Activated naive CD4-positive, alpha-beta T cell treated with anti-CD3 and anti-CD28 coated beads for 36 hours (primary cell): ENCODE measurements at regions not wholly inside any gene's neighbourhood (a gene's known extent, or its start where the extent isn't known, plus 50 kb on each side); places are given as distances from the start of the nearest gene placed in this dataset.

Source experiments
- CTCF ChIA-PET: fragments of 350-600 bp; sonication (Branson Sonifier 250); formaldehyde crosslinking; loops from one replicate; lab custom pipeline; 2021; ENCODE audit warnings: antibody characterized with exemption; lab: Charles Lee
- DNase-seq: peaks from one replicate; pipeline ENCODE4 v3.0.0-alpha.2; 2020
- H3K27ac Mint-ChIP-seq: one replicate; pipeline ENCODE4 v1.8.0; 2021; ENCODE audit warnings: mild to moderate bottlenecking, mixed read lengths
- H3K27me3 Mint-ChIP-seq: one replicate; pipeline ENCODE4 v1.8.0; 2021; ENCODE audit warnings: low read depth, mixed read lengths
- H3K36me3 Mint-ChIP-seq: one replicate; pipeline ENCODE4 v1.8.0; 2021; ENCODE audit warnings: low read depth, mixed read lengths
- H3K4me1 Mint-ChIP-seq: one replicate; pipeline ENCODE4 v1.8.0; 2021; ENCODE audit warnings: low read depth, mixed read lengths
- H3K4me3 Mint-ChIP-seq: one replicate; pipeline ENCODE4 v1.8.0; 2021; ENCODE audit warnings: mild to moderate bottlenecking, moderate library complexity, mixed read lengths
- H3K9me3 Mint-ChIP-seq: one replicate; pipeline ENCODE4 v1.8.0; 2021; ENCODE audit warnings: mixed read lengths
- intact Hi-C: fragments of 100-400 bp; cut with micrococcal nuclease; formaldehyde crosslinking; loops from one replicate; pipeline ENCODE4 v1.15.1; 2023

DNA sequence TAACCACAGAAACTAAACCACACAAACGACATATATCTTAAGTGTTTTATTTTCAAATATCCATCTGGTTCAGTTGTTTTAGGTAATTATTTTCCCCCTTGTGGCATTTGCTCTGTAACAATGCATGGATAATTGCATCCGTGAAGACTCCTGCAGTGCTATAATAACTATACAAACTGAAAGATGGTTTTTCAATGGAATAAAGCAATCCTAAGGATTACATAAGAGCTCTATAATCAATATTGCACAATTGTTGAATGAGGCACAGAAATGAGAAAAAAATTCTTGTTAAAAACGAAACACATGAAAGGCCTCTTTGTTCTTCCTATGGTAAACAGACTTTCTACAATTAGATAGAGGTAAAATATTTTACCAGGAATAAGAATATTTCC is 446.0 kb upstream of the EPHA3 start:
- CTCF ChIA-PET: no interaction called here
- H3K27me3 Mint-ChIP-seq: no peaks in the 10 kb centered on the region
- DNase-seq: no peak
- no peak overlapping the region for H3K4me3 Mint-ChIP-seq
- intact Hi-C loops: no loop called here
- no peaks in the 10 kb centered on the region for H3K4me1 Mint-ChIP-seq
- H3K36me3 Mint-ChIP-seq: no peaks in the 10 kb centered on the region
- no peak overlapping the region for H3K27ac Mint-ChIP-seq
- H3K9me3 Mint-ChIP-seq: no peaks in the 10 kb centered on the region

GRCh38 chr3:88668180-88668579 is 439.2 kb upstream of the EPHA3 start:
- DNase-seq: no peak
- H3K4me3 Mint-ChIP-seq: no peak overlapping the region
- CTCF ChIA-PET: no interaction called here
- no peaks in the 10 kb centered on the region for H3K4me1 Mint-ChIP-seq
- intact Hi-C loops: no loop called here
- H3K9me3 Mint-ChIP-seq: no peaks in the 10 kb centered on the region
- H3K27ac Mint-ChIP-seq: no peak overlapping the region
- H3K36me3 Mint-ChIP-seq: no peaks in the 10 kb centered on the region
- H3K27me3 Mint-ChIP-seq: no peaks in the 10 kb centered on the region

- no peaks in the 10 kb centered on the region for H3K9me3 Mint-ChIP-seq
- CTCF ChIA-PET: interaction anchor here (0.6 kb wide), 1 partner anchor 1480 kb away, joined by 5 read pairs; no protein-coding TSS in a partner anchor
- no peak for DNase-seq
- no peak overlapping the region for H3K27ac Mint-ChIP-seq
- intact Hi-C loops: no loop called here
- no peak overlapping the region for H3K4me3 Mint-ChIP-seq
- no peaks in the 10 kb centered on the region for H3K27me3 Mint-ChIP-seq
- H3K4me1 Mint-ChIP-seq: no peaks in the 10 kb centered on the region
- no peaks in the 10 kb centered on the region for H3K36me3 Mint-ChIP-seq
These were observed 435.8 kb upstream of the EPHA3 start for GRCh38 chr3:88671573-88671972.

DNA sequence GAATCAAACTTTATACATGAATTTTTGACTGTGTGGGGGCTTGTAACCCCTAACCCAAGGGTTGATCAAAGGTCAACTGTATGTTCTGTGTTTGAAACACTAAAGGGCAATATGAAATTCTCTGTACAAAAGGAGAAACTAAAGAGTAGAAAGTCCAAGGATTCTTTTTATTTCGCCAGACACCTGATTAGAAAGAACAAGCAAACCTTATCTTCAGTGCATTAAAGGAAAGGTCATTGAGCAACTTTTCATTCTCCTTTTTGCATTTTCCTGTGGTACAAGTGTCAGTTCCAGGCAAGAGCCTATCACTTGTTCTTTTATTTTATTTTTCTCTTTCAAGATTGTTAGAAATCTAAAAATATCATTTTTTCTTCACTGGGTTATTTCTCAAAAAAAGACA is 430.1 kb upstream of the EPHA3 start:
- intact Hi-C loops: no loop called here
- no peaks in the 10 kb centered on the region for H3K36me3 Mint-ChIP-seq
- H3K4me1 Mint-ChIP-seq: no peaks in the 10 kb centered on the region
- no peak overlapping the region for H3K4me3 Mint-ChIP-seq
- H3K9me3 Mint-ChIP-seq: no peaks in the 10 kb centered on the region
- no peak overlapping the region for H3K27ac Mint-ChIP-seq
- no peaks in the 10 kb centered on the region for H3K27me3 Mint-ChIP-seq
- DNase-seq: no peak
- CTCF ChIA-PET: no interaction called here

GRCh38 chr3:88678747-88679146 is 428.7 kb upstream of the EPHA3 start:
- Mint-ChIP-seq H3K4me1 (no peaks in the 10 kb centered on the region), H3K36me3 (no peaks in the 10 kb centered on the region), H3K27ac (no peak overlapping the region), H3K9me3 (no peaks in the 10 kb centered on the region), H3K27me3 (no peaks in the 10 kb centered on the region), H3K4me3 (no peak overlapping the region)
- DNase-seq: no peak
- intact Hi-C loops: no loop called here
- CTCF ChIA-PET: no interaction called here

GRCh38 chr3:88690287-88690686 is 417.1 kb upstream of the EPHA3 start:
- intact Hi-C loops: no loop called here
- CTCF ChIA-PET: no interaction called here
- Mint-ChIP-seq H3K4me3 (no peak overlapping the region), H3K27me3 (no peaks in the 10 kb centered on the region), H3K36me3 (no peaks in the 10 kb centered on the region), H3K4me1 (no peaks in the 10 kb centered on the region), H3K9me3 (peaks cover 1% of the 10 kb centered on the region), H3K27ac (no peak overlapping the region)
- DNase-seq: no peak

- intact Hi-C loops: no loop called here
- H3K36me3 Mint-ChIP-seq: no peaks in the 10 kb centered on the region
- H3K4me3 Mint-ChIP-seq: no peak overlapping the region
- H3K27me3 Mint-ChIP-seq: no peaks in the 10 kb centered on the region
- peaks cover 1% of the 10 kb centered on the region for H3K9me3 Mint-ChIP-seq
- no peak overlapping the region for H3K27ac Mint-ChIP-seq
- H3K4me1 Mint-ChIP-seq: no peaks in the 10 kb centered on the region
- CTCF ChIA-PET: no interaction called here
- no peak for DNase-seq
These were observed 416.3 kb upstream of the EPHA3 start for GRCh38 chr3:88691081-88691480.

DNA sequence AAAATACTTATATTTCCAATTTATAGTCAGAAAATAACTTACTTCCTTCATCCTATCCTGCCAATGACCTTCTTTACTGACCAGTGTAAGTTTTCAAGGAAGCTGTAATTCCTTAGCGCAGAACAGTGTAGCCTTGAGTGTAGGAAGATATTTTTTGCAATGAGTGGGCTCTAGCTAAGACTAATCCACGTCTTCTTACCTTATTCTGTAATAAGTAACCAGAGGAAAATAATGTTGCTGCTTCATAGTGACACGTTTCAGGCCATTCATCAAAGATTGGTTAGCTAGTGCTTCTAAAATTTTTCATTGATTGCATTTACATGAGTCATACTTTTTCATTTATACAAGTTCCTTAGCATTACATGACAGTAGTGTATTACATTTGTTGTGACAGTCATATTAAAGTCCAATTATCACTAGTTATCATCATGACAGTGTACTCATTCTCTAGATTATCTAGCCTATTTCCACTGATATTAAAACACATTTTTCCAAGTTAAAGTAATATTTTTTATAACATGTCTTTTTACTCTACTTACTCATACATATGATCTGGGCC is 403.8 kb upstream of the EPHA3 start:
- intact Hi-C loops: no loop called here
- H3K9me3 Mint-ChIP-seq: no peaks in the 10 kb centered on the region
- no peak overlapping the region for H3K4me3 Mint-ChIP-seq
- CTCF ChIA-PET: no interaction called here
- H3K27ac Mint-ChIP-seq: no peak overlapping the region
- H3K4me1 Mint-ChIP-seq: no peaks in the 10 kb centered on the region
- no peaks in the 10 kb centered on the region for H3K27me3 Mint-ChIP-seq
- no peaks in the 10 kb centered on the region for H3K36me3 Mint-ChIP-seq
- no peak for DNase-seq

- Mint-ChIP-seq H3K27ac (no peak overlapping the region), H3K9me3 (no peaks in the 10 kb centered on the region), H3K36me3 (no peaks in the 10 kb centered on the region), H3K4me1 (no peaks in the 10 kb centered on the region), H3K27me3 (no peaks in the 10 kb centered on the region), H3K4me3 (no peak overlapping the region)
- CTCF ChIA-PET: no interaction called here
- intact Hi-C loops: no loop called here
- DNase-seq: no peak
These were observed 403.1 kb upstream of the EPHA3 start for GRCh38 chr3:88704338-88704737.

GRCh38 chr3:88707837-88708236 is 399.6 kb upstream of the EPHA3 start:
- Mint-ChIP-seq H3K4me3 (no peak overlapping the region), H3K27ac (no peak overlapping the region), H3K36me3 (no peaks in the 10 kb centered on the region), H3K4me1 (no peaks in the 10 kb centered on the region), H3K9me3 (no peaks in the 10 kb centered on the region), H3K27me3 (no peaks in the 10 kb centered on the region)
- CTCF ChIA-PET: no interaction called here
- no peak for DNase-seq
- intact Hi-C loops: no loop called here

- H3K27me3 Mint-ChIP-seq: no peaks in the 10 kb centered on the region
- CTCF ChIA-PET: no interaction called here
- H3K4me3 Mint-ChIP-seq: no peak overlapping the region
These were observed 394.9 kb upstream of the EPHA3 start for GRCh38 chr3:88712552-88712951.

GRCh38 chr3:88713233-88713691 is 394.2 kb upstream of the EPHA3 start:
- no peaks in the 10 kb centered on the region for H3K36me3 Mint-ChIP-seq
- intact Hi-C loops: no loop called here
- H3K4me3 Mint-ChIP-seq: no peak overlapping the region
- no peaks in the 10 kb centered on the region for H3K27me3 Mint-ChIP-seq
- peaks cover 4% of the 10 kb centered on the region for H3K9me3 Mint-ChIP-seq
- CTCF ChIA-PET: no interaction called here
- no peaks in the 10 kb centered on the region for H3K4me1 Mint-ChIP-seq
- H3K27ac Mint-ChIP-seq: no peak overlapping the region
- DNase-seq: no peak

More at GRCh38 chr3:88712552-88712951, 394.9 kb upstream of the EPHA3 start:
- intact Hi-C loops: no loop called here
- no peak overlapping the region for H3K27ac Mint-ChIP-seq
- no peaks in the 10 kb centered on the region for H3K4me1 Mint-ChIP-seq
- H3K9me3 Mint-ChIP-seq: peaks cover 4% of the 10 kb centered on the region
- no peaks in the 10 kb centered on the region for H3K36me3 Mint-ChIP-seq
- no peak for DNase-seq

- DNase-seq: no peak
- CTCF ChIA-PET: no interaction called here
- Mint-ChIP-seq H3K36me3 (no peaks in the 10 kb centered on the region), H3K4me3 (no peak overlapping the region), H3K27me3 (no peaks in the 10 kb centered on the region), H3K27ac (no peak overlapping the region), H3K4me1 (no peaks in the 10 kb centered on the region), H3K9me3 (peaks cover 2% of the 10 kb centered on the region)
- intact Hi-C loops: no loop called here
These were observed 381.8 kb upstream of the EPHA3 start for GRCh38 chr3:88725440-88726165.
